ENCODE measurements at regions not wholly inside any gene's neighbourhood (a gene's known extent, or its start where the extent isn't known, plus 50 kb on each side); places are given as distances from the start of the nearest gene placed in this dataset.
"Not testable (repeated sequence)": the region's sequence is repeated elsewhere in the genome, so short reads cannot be mapped to it uniquely, and the experiment has no call there.

DNA sequence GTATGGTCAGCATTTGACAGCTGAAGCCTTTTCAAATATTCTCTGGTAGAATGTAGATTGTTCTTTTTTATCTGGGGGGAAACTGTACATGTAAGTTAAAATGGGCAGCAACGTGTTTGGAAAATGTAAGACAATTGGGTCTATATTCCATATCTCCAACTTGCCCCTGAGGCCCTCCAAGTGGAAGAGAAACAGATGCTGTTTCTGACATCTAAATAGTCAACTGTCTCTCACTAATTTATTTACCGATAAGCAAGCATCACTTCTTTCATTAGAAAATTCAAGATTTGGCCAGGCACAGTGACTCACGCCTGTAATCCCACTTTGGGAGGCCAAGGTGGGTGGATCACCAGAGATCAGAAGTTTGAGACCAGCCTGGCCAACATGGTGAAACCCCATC, 120.2 kb upstream of the TBCA start (continued):
- no peak for TF ChIP-seq CTCF (IDR thresholded peaks at IDR 0.05)
- no peak for TF ChIP-seq FOSL2 (IDR thresholded peaks at IDR 0.05; ENCODE audit: borderline replicate concordance, low read depth)
- TF ChIP-seq TCF12 (IDR thresholded peaks at IDR 0.05), result no peak
- TF ChIP-seq TAF1 (IDR thresholded peaks at IDR 0.05; ENCODE audit: borderline replicate concordance, low read depth, low read length), result no peak
- TF ChIP-seq JUND (IDR thresholded peaks at IDR 0.05), result no peak
- TF ChIP-seq, protein P1, sequence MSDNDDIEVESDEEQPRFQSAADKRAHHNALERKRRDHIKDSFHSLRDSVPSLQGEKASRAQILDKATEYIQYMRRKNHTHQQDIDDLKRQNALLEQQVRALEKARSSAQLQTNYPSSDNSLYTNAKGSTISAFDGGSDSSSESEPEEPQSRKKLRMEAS (IDR thresholded peaks at IDR 0.05; ENCODE audit: low read depth), result no peak
- TF ChIP-seq SIN3A (IDR thresholded peaks at IDR 0.05; ENCODE audit: borderline replicate concordance, low read depth, low read length), result no peak

DNA sequence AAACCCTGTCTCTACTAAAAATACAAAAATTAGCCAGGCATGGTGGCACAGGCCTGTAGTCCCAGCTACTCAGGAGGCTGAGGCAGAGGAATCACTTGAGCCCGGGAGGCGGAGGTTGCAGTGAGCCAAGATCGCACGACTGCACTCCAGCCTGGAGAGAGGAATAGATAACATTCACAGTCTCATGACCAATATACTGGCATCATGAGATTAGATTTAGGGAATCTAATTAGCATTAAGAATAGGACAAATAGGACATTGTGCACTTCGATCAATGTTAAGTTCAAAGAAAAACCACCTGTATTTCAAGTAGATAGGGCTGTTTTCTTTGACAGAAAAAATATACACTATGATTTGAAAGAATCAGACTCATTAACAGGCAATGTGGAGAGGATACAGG, 118.0 kb upstream of the TBCA start:
- DNase-seq; H3K4me3 ChIP-seq (ENCODE audit: low read depth in 2 of 2, low read length in 1 of 2); H4K20me1 ChIP-seq (ENCODE audit: insufficient read depth); H3K9me3 ChIP-seq; H3K9ac ChIP-seq; H3K27me3 ChIP-seq (ENCODE audit: insufficient read depth); H3K9me2 ChIP-seq; H3K4me2 ChIP-seq; H3K4me1 ChIP-seq (ENCODE audit: control insufficient read depth in 1 of 2, insufficient read depth in 2 of 2, low read depth in 1 of 2, low read length in 1 of 2); H3K36me3 ChIP-seq (replicated peaks in 1 of 2; ENCODE audit: control insufficient read depth in 1 of 2, insufficient read depth in 2 of 2, low read length in 1 of 2); H2AFZ ChIP-seq (ENCODE audit: low read depth); H3F3A ChIP-seq (replicated peaks; ENCODE audit: insufficient read depth); H3K79me2 ChIP-seq (ENCODE audit: insufficient read depth); POLR2A ChIA-PET: not testable (repeated sequence)
- H3K27ac ChIP-seq (ENCODE audit: low read depth in 2 of 2, low read length in 1 of 2), result peak overlapping the region in 1 of 2 experiments; percentile 64; a peak in 2 of 4 replicates
- CTCF ChIA-PET, result interaction anchor here (0.8 kb wide), 1 partner anchor 78 kb away, joined by 3 read pairs; no protein-coding TSS in a partner anchor
- 93% methylated on average over 5 of the region's 5 CpGs for WGBS (ENCODE audit: low lambda C conversion rate)

DNA sequence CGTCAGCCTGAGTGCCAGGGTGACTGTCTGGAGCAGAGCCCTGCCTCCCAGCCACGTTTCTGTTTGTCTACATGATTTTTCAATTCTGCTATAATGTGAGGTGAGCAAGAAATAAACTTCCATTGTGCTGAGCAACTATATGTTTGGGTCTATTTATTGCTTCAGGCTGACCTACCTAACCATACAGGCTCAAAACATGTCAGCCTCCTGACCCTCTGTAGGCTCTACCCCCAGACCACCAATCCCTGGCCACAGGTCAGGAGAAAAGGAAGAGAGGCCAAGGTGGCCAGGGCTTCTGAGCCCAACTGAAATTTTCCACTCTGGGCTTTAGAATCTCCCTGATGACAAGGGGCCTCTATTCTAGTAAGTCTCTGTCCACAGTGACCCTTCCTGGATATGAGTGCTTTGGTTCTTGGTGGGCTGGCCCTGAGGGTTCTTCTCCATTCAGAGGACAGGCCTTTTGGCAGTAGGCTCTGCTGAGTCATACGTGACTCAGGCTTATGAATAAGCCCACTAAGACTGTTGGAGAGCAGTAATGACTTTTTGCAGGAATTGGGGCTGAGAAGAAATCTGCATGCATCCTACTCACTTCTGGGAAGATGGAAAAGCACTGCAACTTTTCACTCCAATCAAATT, 117.2 kb upstream of the TBCA start:
- H3K4me3 ChIP-seq (ENCODE audit: low read depth in 2 of 2, low read length in 1 of 2), result no peak overlapping the region
- H4K20me1 ChIP-seq (ENCODE audit: insufficient read depth), result no peaks in the 10 kb centered on the region
- WGBS (ENCODE audit: low lambda C conversion rate), result 30% methylated on average over 2 of the region's 3 CpGs
- peaks cover 0 to 9% of the 10 kb centered on the region in 2 experiments; a peak in 2 of 4 replicates for H3K4me1 ChIP-seq (ENCODE audit: control insufficient read depth in 1 of 2, insufficient read depth in 2 of 2, low read depth in 1 of 2, low read length in 1 of 2)
- POLR2A ChIA-PET, result no interaction called here
- H3K9me3 ChIP-seq, result no peaks in the 10 kb centered on the region
- H2AFZ ChIP-seq (ENCODE audit: low read depth), result peak overlapping the region; percentile 67
- H3K27me3 ChIP-seq (ENCODE audit: insufficient read depth), result no peaks in the 10 kb centered on the region
- no peak overlapping the region for H3K9ac ChIP-seq
- no peaks in the 10 kb centered on the region for H3K79me2 ChIP-seq (ENCODE audit: insufficient read depth)
- no peaks in the 10 kb centered on the region for H3K36me3 ChIP-seq (replicated peaks in 1 of 2; ENCODE audit: control insufficient read depth in 1 of 2, insufficient read depth in 2 of 2, low read length in 1 of 2)
- H3K4me2 ChIP-seq, result 0 out of 2 replicates have a peak overlapping the region, but pooled peaks have one; percentile 44
- CTCF ChIA-PET, result no interaction called here
- H3F3A ChIP-seq (replicated peaks; ENCODE audit: insufficient read depth), result peaks cover 8% of the 10 kb centered on the region
- no peak for DNase-seq
- H3K9me2 ChIP-seq, result no peaks in the 10 kb centered on the region
- H3K27ac ChIP-seq (ENCODE audit: low read depth in 2 of 2, low read length in 1 of 2), result peak overlapping the region in 1 of 2 experiments; percentile 64; a peak in 2 of 4 replicates
- TF ChIP-seq SIN3A (IDR thresholded peaks at IDR 0.05; ENCODE audit: borderline replicate concordance, low read depth, low read length) (no peak), RCOR1 (IDR thresholded peaks at IDR 0.05; ENCODE audit: low read length) (peak; percentile 17; the same call in 1 of the 2 replicates), EP300 (IDR thresholded peaks at IDR 0.05; ENCODE audit: borderline replicate concordance in 1 of 2, low read depth in 1 of 2, low read length in 1 of 2) (peak in 1 of 2 experiments; percentile 46; a peak in 1 of 4 replicates), MEF2A (IDR thresholded peaks at IDR 0.05; ENCODE audit: borderline replicate concordance, low read depth) (no peak), NRF1 (IDR thresholded peaks at IDR 0.05; ENCODE audit: low read depth, low read length) (no peak), MXI1 (IDR thresholded peaks at IDR 0.05; ENCODE audit: low read depth, low read length) (no peak), NFIC (IDR thresholded peaks at IDR 0.05; ENCODE audit: borderline replicate concordance) (peak; percentile 92), TCF12 (IDR thresholded peaks at IDR 0.05) (peak; percentile 66), IRF3 (IDR thresholded peaks at IDR 0.05; ENCODE audit: low read depth, low read length) (no peak), JUND (IDR thresholded peaks at IDR 0.05) (peak; percentile 95), POLR2AphosphoS5 (IDR thresholded peaks at IDR 0.05; ENCODE audit: low read depth, low read length) (peak; percentile 47; the same call in 1 of the 2 replicates)
- TF ChIP-seq, protein P2, sequence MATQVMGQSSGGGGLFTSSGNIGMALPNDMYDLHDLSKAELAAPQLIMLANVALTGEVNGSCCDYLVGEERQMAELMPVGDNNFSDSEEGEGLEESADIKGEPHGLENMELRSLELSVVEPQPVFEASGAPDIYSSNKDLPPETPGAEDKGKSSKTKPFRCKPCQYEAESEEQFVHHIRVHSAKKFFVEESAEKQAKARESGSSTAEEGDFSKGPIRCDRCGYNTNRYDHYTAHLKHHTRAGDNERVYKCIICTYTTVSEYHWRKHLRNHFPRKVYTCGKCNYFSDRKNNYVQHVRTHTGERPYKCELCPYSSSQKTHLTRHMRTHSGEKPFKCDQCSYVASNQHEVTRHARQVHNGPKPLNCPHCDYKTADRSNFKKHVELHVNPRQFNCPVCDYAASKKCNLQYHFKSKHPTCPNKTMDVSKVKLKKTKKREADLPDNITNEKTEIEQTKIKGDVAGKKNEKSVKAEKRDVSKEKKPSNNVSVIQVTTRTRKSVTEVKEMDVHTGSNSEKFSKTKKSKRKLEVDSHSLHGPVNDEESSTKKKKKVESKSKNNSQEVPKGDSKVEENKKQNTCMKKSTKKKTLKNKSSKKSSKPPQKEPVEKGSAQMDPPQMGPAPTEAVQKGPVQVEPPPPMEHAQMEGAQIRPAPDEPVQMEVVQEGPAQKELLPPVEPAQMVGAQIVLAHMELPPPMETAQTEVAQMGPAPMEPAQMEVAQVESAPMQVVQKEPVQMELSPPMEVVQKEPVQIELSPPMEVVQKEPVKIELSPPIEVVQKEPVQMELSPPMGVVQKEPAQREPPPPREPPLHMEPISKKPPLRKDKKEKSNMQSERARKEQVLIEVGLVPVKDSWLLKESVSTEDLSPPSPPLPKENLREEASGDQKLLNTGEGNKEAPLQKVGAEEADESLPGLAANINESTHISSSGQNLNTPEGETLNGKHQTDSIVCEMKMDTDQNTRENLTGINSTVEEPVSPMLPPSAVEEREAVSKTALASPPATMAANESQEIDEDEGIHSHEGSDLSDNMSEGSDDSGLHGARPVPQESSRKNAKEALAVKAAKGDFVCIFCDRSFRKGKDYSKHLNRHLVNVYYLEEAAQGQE (IDR thresholded peaks at IDR 0.05; ENCODE audit: low read depth, low read length), result 0 out of 2 replicates have a peak, but pooled peaks have one; percentile 47
- TF ChIP-seq, protein P3, sequence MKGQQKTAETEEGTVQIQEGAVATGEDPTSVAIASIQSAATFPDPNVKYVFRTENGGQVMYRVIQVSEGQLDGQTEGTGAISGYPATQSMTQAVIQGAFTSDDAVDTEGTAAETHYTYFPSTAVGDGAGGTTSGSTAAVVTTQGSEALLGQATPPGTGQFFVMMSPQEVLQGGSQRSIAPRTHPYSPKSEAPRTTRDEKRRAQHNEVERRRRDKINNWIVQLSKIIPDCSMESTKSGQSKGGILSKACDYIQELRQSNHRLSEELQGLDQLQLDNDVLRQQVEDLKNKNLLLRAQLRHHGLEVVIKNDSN (IDR thresholded peaks at IDR 0.05; ENCODE audit: borderline replicate concordance, low read depth), result no peak
